ENCODE measurements at regions not wholly inside any gene's neighbourhood (a gene's known extent, or its start where the extent isn't known, plus 50 kb on each side); places are given as distances from the start of the nearest gene placed in this dataset.

DNA sequence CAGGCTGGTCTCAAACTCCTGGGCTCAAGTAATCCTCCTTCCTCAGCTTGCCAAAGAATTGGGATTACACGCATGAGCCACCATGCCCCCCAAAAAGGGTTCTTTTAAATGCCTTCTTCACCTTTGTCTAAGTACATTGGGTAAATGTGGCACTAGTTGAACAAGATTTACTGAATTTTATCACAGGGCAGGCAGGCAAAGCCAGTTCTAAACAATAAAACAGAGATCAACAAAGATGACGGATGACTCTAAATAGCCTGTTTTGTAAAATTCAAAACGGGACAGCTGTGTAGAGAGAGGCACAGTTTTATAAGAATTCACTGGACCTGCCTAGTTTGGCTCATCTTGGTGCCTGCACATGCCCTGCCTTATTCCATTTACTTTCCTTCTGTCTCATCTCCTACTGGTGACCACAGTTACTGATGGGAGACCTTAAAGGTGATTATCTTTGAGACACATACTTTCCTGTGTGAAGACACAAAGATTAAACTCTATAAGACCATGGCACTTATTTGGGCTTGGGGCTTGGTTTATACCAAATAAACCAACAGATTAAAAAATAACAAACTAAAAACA lies 149.6 kb upstream of the DMRT1 start:
- TF ChIP-seq, protein P1, sequence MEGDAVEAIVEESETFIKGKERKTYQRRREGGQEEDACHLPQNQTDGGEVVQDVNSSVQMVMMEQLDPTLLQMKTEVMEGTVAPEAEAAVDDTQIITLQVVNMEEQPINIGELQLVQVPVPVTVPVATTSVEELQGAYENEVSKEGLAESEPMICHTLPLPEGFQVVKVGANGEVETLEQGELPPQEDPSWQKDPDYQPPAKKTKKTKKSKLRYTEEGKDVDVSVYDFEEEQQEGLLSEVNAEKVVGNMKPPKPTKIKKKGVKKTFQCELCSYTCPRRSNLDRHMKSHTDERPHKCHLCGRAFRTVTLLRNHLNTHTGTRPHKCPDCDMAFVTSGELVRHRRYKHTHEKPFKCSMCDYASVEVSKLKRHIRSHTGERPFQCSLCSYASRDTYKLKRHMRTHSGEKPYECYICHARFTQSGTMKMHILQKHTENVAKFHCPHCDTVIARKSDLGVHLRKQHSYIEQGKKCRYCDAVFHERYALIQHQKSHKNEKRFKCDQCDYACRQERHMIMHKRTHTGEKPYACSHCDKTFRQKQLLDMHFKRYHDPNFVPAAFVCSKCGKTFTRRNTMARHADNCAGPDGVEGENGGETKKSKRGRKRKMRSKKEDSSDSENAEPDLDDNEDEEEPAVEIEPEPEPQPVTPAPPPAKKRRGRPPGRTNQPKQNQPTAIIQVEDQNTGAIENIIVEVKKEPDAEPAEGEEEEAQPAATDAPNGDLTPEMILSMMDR (tag by site-specific recombination; IDR thresholded peaks at IDR 0.05), result no peak
- TF ChIP-seq ZNF776 (tag by site-specific recombination; IDR thresholded peaks at IDR 0.05; ENCODE audit: borderline replicate concordance), result no peak

All from HEK293 (cell line).